Spleen (tissue), 7 donors: ENCODE measurements at regions not wholly inside any gene's neighbourhood (a gene's known extent, or its start where the extent isn't known, plus 50 kb on each side); places are given as distances from the start of the nearest gene placed in this dataset.

ENCODE experiments used
- POLR2A ChIP-seq, 3 donors: fragments of 450-650 bp; IDR thresholded peaks; one replicate each; pipeline ENCODE4 v1.5.1; 2017; ENCODE audit warnings: antibody characterized with exemption in 3 of 3, mild to moderate bottlenecking in 1 of 3
- TF ChIP-seq, protein P1 (sequence below), 11 experiments: fragments of 200-600 bp in 7 of 11; fragments of 450-650 bp in 4 of 11; sonication (generic) in 4 of 11; IDR thresholded peaks in 8 of 11; conservative IDR thresholded peaks in 3 of 11; 1 replicate in 7 of 11; 2 replicates in 4 of 11; pipeline versions ENCODE4 v1.4.0 to v1.8.0; 2016 to 2021; ENCODE audit warnings: antibody characterized with exemption in 11 of 11, inconsistent platforms in 4 of 11, mild to moderate bottlenecking in 1 of 11
- donor health status: DM: no; HTN: no; CAD: no; lungs with moderate emphysema.
- donor health status: DM: no; HTN: no; CAD: no.
- donor health status: DM: no; HTN: no; CAD: no.

DNA sequence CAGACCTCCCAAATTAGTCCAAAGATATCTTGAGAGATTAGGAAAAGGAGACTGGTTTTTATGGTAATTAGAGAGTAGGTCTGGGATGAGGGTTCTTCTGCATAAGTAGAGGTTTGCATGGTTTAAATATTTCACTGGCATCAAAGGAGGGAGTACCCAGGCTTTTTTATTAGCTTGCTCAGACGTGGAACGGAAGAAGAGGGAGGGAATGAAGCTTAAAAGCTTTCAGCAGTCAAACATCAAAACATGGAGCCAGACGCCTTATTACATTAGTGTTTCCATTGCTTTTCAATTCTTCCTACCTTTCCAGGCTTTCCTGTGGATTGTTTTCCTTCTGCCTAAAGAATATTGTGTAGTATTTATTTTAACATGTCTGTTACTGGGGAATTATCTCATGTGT, 342.1 kb upstream of the SOX2 start:
- no peak for TF ChIP-seq POLR2A (IDR thresholded peaks at IDR 0.05)
- TF ChIP-seq, protein P1, sequence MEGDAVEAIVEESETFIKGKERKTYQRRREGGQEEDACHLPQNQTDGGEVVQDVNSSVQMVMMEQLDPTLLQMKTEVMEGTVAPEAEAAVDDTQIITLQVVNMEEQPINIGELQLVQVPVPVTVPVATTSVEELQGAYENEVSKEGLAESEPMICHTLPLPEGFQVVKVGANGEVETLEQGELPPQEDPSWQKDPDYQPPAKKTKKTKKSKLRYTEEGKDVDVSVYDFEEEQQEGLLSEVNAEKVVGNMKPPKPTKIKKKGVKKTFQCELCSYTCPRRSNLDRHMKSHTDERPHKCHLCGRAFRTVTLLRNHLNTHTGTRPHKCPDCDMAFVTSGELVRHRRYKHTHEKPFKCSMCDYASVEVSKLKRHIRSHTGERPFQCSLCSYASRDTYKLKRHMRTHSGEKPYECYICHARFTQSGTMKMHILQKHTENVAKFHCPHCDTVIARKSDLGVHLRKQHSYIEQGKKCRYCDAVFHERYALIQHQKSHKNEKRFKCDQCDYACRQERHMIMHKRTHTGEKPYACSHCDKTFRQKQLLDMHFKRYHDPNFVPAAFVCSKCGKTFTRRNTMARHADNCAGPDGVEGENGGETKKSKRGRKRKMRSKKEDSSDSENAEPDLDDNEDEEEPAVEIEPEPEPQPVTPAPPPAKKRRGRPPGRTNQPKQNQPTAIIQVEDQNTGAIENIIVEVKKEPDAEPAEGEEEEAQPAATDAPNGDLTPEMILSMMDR (IDR thresholded peaks at IDR 0.05 in 8 of 11, conservative IDR thresholded peaks at IDR 0.05 in 3 of 11): no peak
